ENCODE measurements at regions not wholly inside any gene's neighbourhood (a gene's known extent, or its start where the extent isn't known, plus 50 kb on each side); places are given as distances from the start of the nearest gene placed in this dataset.

DNA sequence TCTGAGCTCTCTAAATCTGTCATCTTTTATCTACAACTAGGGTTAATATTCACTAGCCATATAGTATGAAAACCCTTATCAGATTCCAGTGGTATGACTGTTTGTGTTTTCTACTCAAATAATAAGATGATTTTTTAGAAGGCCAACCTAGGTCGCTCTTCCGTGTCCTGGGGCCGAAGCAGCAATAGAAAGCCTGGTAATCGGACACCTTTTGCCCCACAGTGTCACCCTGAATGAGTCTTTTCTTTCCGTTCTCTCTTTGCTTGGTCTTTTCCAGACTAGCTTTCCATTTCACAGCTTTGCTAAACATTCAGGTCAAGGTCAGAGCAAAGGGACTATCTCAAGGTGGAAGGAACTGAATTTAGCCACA lies 243.3 kb upstream of the ANKRD55 start:
- TF ChIP-seq, protein P1, sequence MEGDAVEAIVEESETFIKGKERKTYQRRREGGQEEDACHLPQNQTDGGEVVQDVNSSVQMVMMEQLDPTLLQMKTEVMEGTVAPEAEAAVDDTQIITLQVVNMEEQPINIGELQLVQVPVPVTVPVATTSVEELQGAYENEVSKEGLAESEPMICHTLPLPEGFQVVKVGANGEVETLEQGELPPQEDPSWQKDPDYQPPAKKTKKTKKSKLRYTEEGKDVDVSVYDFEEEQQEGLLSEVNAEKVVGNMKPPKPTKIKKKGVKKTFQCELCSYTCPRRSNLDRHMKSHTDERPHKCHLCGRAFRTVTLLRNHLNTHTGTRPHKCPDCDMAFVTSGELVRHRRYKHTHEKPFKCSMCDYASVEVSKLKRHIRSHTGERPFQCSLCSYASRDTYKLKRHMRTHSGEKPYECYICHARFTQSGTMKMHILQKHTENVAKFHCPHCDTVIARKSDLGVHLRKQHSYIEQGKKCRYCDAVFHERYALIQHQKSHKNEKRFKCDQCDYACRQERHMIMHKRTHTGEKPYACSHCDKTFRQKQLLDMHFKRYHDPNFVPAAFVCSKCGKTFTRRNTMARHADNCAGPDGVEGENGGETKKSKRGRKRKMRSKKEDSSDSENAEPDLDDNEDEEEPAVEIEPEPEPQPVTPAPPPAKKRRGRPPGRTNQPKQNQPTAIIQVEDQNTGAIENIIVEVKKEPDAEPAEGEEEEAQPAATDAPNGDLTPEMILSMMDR (IDR thresholded peaks at IDR 0.05) = no peak
- no peak for TF ChIP-seq POLR2AphosphoS5 (IDR thresholded peaks at IDR 0.05)
- TF ChIP-seq EP300 (IDR thresholded peaks at IDR 0.05) = no peak

Data from upper lobe of left lung (tissue), 4 donors.